Right hindlimb (tissue), 1 donor: ENCODE measurements at regions not wholly inside any gene's neighbourhood (a gene's known extent, or its start where the extent isn't known, plus 50 kb on each side); places are given as distances from the start of the nearest gene placed in this dataset.
A peak's percentile ranks its signal among the peaks of the same experiment; 100 is the strongest.
"Not testable (repeated sequence)": the region's sequence is repeated elsewhere in the genome, so short reads cannot be mapped to it uniquely, and the experiment has no call there.

Experiments used
- DNase-seq: peaks from one replicate; pipeline ENCODE4 v3.0.0-alpha.2; 2018

DNA sequence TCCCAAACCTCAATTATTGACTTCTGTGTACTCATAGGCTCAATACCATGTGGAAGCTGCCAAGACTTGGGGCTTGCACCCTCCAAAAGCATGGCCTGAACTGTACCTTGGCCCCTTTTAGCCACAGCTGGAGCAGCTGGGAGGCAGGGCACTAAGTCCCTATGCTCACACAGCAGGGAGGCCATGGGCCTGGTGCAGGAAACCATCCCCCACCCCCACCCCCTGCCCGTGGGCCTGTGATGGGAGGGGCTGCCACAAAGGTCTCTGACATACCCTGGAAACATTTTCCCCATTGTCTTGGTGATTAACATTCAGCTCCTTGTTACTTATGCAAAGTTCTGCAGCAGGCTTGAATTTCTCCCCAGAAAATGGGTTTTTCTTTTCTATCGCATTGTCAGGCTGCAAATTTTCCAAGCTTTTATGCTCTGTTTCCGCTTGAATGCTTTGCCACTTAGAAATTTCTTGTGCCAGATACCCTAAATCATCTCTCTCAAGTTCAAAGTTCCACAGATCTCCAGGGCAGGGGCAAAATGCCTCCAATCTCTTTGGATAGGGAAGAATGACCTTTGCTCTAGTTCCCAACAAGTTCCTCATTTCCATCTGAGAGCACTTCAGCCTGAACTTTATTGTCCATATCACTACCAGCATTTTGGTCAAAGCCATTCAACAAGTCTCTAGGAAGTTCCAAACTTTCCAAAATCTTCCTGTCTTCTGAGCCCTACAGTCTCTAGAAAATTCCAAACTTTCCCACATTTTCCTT, 141.8 kb downstream of the AHR start:
- DNase-seq, result not testable (repeated sequence)

DNA sequence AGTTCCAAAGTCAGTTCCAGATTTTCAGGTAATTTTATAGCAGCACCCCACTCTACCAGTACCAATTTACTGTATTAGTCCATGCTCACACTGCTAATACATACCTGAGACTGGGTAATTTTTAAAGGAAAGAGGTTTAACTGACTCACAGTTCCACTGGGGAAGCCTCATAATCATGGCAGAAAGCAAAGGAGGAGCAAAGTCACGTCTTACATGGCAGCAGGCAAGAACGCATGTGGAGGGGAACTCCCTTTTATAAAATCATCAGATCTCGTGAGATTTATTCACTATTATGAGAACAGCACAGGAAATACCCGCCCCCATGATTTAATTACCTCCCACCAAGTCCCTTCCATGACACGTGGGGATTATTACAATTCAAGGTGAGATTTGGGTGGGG, 142.4 kb downstream of the AHR start:
- no peak for DNase-seq

DNA sequence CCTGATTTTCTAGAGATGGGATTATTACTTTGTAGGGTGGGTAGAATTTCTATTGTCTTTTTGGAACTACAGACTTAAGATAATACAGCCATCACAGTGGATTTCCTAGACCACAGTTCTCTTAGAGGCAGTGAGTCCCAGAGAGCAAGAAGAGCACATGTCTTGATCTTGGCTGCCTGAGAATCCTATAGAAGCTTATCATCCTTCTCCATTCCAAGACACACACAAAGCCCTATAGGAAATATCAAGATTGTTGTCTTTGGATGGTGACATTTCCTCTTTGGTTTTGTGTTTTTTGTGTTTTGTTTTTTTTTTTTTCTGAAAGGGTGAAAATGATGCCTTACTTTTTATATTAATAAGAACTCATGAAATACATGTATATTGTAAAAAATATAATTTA, 143.1 kb downstream of the AHR start:
- no peak for DNase-seq

DNA sequence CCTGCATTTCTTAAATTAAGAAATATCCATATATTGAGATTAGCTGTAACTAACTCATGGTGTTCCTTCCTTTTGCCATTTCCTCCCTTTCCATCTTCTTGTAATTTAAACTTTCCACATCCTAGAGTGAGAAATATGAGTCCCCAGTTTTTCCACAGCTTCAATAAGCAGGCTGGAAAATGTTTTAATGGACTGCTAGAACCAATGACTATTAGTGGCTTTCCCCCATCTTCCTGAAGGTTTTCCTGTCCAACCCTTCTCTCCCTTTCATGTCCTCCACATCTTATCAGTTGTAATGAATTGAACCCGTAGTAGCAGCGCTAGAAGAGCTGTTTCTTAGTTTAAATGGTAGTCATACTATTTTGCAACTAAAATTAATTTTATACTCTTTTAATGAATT, 145.7 kb downstream of the AHR start:
- DNase-seq, result no peak

DNA sequence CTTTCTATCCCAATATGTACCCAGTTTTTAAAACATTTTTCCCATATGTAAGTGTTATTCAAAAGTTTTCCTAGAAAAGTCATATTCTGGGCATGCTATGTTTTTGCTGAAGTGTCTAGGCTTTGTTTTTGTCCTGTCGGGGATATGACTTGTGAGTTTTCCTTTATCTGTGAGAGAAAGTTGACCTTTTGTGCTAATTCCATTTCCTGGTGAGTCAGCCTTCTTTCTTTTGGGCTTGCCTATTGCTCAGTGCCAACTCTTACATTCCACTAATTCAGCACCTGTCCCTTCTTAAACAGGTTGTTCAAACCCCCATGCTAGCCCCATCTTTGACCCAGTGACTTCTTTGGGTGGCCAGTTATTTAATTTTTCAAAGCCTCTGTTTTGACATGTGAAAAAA, 146.2 kb downstream of the AHR start:
- no peak for DNase-seq

DNA sequence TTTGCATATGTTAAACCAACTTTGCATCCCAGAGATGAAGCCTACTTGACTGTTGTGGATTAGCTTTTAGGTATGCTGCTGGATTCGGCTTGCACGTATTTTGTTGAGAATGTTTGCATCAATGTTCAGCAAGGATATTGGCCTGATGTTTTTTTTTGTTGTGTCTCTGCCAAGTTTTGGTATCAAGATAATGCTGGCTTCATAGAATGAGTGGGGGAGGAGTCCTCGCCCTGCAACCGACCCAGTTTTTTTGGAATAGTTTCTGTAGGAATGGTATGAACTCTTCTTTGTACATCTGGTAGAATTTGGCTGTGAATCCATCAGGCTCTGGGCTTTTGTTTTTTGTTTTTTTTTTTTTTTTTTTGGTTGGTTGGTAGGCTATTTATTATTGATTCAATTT, 147.9 kb downstream of the AHR start:
- DNase-seq, result no peak

DNA sequence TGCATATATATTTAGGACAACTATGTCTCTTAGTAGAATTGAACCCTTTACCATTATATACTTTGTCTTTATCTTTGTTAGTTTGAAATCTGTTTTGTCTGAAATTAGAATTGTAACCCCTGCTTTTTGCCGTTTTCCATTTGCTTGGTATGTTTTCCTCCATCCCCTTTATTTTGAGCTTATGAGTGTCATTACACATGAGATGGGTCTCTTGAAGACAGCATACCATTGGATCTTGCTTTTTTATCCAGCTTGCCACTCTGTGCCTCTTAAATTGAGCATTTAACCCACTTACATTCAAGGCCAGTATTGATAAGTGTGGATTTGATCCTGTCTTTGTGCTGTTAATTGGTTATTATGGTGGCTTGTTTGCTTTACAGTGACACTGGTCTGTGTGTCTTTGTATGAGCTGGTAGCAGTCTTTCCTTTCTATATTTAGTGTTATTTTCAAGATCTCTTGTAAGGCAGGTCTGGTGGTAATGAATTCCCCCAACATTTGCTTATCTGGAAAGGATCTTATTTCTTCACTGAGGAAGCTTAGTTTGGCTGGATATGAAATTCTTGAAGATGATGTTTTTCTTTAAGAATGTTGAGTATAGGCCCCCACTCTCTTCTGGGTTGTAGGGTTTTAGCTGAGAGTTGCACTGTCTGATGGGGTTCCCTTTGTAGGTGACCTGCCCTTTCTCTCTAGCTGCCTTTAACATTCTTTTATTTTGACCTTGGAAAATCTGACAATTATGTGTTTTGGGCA, 149.5 kb downstream of the AHR start:
- DNase-seq, result no peak

DNA sequence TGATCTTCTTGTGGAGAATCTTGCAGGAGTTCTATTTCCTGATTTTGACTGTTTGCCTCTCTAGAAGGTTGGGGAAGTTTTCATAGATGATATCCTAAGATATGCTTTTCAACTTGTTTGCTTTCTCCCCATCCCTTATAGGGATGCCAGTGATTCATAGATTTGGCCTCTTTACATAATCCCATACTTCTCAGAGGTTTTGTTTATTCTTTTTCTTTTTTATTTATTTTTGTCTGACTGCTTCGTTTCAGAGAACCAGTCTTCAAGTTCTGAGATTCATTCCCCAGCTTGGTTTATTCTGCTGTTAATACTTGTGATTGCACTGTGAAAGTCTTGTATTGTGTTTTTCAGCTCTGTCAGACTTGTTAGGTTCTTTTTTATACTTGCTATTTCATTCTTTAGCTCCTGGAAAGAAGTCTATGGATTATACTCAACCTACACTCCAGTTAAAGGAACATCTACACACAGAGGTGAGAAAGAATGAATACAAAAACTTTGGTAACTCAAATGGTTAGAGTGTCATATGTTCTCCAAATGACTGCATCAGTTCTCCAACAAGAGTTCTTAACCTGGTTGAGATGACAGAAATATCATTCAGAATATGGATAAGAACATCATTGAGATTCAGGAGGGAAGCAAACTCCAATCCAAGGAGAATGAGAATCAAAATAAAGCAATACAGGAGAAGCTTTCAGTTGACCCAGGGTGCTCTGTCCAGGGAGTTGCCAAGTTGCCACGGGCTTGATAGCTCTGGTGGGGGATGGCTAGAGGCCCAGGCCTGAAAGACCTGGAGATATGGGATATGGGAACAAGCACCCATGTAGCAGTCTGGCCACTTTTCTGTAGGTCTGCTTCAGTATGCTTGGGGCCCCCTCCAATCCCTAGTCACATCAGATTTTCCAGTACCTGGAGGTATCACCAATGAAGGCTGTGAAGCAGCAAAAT, 150.3 kb downstream of the AHR start:
- DNase-seq, result no peak

DNA sequence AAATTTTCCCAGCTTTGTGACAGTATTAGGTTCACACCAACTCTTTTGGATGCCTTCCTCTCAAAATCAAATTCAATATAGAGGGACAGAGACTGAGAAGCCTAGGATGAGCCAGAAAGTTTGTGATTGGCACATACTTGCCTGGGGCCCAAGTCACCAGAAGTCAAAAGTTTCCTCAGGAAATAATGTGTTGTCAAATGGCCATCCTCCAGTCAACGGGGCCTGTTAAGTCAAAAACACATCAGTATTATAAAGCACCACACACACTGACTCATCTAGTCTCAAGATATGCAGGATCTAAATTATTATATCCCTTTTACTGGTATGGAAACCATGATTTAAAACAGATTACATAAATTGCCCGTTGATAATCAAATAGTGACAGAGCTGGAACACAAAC, 158.1 kb downstream of the AHR start:
- DNase-seq, result no peak

DNA sequence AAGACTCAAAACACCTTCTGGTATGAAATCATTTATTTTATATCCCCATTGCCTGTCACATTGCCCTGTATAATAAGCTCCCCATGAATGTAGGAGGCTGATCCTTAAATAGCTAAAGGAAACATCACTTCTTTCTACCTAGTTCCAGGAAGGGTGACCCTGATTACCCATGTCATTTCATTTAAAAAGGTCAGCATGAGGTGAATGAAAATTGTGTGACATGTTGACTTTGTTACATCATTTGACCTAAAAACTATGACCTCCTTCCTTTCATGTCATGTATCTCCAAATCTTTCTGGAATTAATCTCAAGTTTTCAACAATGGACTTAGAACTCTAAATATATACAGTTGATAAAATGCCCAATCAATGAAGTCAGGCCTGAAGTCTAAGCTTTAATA, 161.5 kb downstream of the AHR start:
- no peak for DNase-seq

DNA sequence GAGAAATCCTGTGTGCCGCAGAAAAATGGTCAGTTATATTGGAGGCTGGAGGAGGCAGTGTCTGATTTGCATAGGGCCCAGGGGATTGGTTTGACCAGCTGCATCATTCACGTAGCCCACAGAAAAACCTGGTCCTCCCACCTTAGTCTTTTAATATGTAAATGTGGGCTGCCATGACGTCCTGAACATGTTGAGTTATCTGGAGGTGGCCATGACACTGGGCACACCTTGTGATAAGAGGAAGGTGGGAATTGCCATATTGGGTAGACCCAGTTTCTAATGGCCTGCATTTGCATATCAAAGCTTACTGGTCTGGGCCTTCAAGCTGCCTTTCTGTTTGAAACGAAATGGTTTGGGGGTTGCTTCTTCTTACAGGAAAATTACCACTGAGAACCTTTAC, 162.2 kb downstream of the AHR start:
- DNase-seq, result no peak

DNA sequence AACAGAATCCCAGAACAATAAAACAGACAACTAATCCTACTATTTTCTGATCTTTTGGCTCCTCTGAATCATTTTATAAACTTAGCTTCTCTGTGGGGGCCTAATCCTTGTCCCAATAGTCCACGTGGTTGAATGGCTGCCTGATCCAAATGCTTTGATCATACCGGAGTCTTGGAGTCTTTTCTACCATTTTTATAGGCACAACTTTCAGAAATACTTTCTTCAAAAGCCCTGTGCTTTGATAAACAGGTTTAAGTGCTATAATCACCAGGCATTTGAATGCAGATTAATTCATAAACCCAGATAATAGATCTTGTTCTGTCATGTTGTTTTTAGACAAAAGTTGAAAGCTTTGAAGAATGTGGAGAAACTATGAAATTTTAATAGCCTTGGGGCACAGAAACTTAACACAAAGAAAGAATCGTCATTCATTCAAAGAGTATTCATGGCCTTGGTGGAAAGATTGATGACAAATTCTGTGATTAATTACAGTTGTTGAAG, 163.7 kb downstream of the AHR start:
- no peak for DNase-seq

DNA sequence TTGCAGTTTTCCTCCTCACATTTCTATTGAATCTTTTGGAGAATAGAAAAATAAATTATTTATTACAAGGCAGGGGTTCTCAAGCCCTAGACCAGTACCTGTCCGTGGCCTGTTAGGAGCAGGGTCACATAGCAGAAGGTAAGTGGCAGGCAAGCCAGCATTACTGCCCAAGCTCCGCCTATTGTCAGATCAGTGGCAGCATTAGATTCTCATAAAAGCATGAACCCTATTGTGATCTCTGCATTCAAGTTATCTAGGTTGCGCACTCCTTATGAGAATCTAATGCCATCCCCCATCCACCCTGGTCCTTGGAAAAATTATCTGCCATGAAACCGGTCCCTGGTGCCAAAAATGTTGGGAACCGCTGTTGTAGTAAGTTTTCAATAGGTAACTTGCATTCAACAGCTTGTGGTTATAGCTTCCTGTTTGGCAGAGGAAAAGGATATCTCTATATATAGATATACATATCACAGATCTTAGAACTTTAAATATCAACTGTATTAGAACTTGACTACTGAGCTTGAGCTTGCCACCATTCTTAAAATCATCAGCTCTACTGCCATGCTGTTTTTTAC, 165.1 kb downstream of the AHR start:
- no peak for DNase-seq

DNA sequence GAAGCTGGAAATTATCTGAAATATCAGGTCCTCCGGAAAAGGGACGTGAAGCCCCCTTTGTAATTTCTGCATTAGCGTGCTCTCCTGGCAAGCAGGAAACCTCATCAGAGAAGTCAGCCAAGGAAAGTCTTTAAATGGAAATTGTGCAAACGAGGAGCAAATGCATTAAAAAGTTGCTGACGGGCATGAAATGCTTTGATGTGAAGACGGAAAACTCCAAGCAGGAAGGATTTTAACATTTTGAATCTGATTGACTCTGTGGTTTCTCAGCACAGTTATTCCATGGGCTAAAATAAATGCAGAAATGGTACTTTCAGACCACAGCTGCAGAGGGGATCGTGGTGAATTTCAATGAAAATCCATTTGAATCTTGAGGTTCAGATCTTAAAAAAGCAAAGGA, 167.8 kb downstream of the AHR start:
- peak; percentile 27 for DNase-seq

DNA sequence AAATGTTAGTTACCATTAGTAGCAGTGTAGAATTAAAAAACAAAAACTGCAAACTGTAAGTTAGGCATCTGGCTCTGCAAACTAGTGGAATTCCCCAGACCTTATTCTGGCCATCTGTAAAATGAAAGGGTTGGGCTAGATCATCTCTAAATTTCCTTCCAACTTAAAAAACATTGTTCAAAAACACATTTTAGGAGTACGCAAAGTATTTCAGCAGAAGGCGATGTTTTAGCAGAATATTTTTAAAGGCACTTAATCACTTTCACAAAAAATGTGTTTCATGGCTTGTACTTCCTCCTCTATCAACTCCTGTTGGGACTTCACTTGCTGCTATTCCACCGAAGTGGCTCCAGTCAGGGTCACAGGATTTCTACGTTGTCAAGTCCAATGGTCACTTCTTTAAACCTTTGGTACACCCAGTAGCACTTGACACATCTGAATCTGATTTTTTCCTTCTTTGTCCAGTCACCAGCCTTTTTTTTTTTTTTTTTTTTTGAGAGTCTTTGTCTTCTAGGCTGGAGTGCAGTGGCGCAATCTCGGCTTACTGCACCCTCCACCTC, 169.0 kb downstream of the AHR start:
- no peak for DNase-seq

DNA sequence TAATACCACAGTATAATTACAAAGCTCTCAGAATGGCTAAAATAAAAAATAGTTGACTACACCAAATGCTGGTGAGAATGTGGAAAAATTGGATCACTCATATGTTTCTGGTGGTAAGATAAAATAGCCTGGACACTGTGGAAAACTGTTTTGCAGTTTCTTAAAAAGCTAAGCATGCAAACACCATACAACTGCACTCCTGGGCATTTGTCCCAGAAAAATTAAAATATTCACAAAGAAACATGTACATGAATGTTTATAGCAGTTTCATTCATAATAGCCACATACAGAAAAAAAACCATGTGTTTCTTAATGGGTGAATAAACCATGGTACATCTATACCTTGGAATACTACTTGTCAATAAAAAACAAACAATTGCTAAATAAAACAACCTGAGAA, 172.9 kb downstream of the AHR start:
- no peak for DNase-seq

DNA sequence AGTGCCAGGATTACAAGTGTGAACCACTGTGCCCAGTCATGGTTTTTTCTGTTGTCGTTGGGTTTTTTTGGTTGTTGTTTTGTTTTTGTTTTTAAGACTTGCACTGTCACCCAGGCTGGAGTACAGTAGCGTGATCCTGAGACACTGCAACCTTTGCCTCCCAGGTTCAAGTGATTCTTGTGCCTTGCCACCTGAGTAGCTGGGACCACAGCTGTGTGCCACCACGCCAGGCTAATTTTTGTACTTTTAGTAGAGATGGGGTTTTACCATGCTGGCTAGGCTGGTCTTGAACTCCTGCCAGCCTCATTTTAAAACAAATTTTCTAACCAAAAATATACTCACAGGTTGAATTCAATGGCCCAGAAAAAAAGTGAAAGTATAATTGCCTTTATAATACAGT, 174.1 kb downstream of the AHR start:
- no peak for DNase-seq

DNA sequence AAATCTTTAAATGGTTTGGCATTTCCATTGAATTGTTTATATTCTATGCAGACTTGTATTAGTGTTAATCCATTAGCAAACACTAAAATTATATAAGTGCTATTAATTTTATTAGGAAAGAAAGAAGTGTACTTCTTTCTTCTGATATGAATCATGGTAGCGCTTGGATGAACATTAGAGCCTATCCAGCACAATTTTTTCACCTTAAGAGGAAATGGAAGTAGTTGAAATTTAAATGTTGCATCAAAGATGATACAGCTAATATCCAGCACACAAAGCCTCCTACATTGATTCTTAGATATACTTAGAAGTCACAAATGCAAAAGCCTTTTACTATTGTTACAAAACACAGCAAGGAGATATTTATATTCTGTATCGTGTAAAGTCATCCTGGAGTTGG, 174.5 kb downstream of the AHR start:
- DNase-seq, result no peak

DNA sequence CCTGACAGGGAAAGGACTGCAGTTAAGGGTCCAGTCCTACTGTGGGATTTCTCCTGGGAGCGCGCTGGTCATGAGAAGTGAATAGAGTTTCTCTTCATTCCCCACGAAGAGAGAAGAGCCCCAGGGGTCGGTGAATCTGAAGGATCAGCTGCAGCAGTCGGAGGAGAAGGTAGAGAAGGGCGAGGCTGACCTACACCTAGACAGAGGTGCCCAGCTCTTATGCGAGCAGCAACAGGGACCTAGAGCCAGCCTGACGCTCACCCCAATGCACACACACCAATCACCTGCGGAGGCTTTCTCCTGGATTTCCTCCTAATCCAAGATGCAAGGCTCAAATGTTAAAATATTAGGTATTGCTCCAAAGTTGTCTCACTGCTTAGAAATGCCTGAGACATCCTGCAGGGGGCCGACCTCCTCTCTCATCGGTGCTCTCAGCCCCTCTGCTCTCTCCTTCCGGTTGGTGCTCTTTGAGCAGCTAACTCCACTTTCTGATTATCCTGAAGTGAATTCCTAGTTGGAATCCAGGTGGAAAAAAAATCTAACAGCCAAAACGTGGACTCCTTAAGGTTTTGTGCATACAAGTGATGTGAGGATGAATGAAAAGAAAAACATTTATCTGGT, 176.4 kb downstream of the AHR start:
- DNase-seq, result no peak

DNA sequence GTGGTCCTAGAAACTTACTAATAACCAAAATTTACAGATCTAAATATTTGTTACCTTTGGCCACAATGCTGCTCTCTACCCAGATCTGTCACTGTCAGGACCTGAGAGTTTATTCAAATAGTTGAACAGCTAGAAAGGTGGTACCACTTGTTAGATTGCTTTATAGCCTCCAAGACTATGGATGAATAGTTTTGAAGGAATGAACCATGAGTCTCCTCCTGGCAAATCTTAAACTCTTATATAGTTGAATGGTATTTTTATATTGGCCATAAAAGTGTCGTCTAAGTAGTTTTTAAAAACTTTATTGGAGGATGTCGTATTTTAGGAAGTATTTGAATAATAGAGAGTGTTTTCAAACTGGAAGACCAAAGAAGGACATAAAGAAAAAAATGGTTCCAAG, 178.7 kb downstream of the AHR start:
- DNase-seq, result no peak

DNA sequence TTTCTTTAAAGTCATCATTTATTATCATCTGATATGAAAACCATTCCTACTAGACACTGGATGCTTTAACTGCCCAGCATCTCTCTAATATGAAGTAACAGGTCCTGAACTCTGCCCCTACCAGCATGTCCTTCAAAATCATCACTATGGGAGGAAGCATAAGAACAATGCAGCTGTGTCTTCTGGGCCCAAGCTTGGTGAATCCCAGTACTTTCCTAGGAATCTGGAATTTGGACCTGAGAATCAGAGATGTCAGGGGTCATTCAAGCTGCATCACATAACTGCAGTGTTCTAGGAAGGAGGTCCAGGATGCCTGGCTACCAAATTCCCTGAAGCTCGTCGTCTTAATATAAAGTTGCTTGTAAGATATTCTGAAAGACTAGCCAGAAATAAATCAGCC, 182.7 kb downstream of the AHR start:
- DNase-seq, result no peak

DNA sequence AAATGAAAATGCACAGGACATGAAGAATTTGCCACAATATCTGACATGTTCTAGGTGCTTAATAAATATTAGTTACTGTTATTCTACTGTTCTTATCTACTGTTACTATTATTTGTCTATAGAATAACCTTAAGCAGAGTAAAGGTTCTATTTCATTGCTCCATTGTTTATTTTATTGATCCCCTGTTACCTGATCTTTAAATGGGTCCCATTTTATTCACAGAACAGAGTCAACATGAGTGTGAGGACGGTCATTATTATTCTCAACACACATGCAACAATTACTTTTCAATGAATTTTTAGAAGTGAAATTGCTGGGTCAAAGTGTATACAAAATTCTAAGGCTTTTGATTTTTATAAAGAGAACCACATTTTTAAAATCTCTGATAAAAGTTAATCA, 186.9 kb downstream of the AHR start:
- DNase-seq, result no peak
